Astrocyte of the cerebellum (primary cell): ENCODE measurements at regions not wholly inside any gene's neighbourhood (a gene's known extent, or its start where the extent isn't known, plus 50 kb on each side); places are given as distances from the start of the nearest gene placed in this dataset.

Source experiments
- DNase-seq: peaks from one replicate; pipeline ENCODE4 v3.0.0-alpha.2; 2011; ENCODE audit warnings: low read depth
- H3K4me3 ChIP-seq: 2 replicates; pipeline ENCODE4 v1.5.1; 2011; ENCODE audit warnings: mild to moderate bottlenecking, low read depth, low read length, moderate library complexity
- CTCF ChIP-seq: IDR thresholded peaks from 2 replicates; pipeline ENCODE4 v1.5.1; 2012; ENCODE audit warnings: low read length, low read depth, moderate library complexity, mild to moderate bottlenecking; ENCODE audit errors: missing control alignments
- in situ Hi-C: cut with HindIII; loops from 2 replicates; pipeline ENCODE4 v1.10.0; 2017; ENCODE audit warnings: low sequenced_read_pairs

- H3K4me3 ChIP-seq, result no peak overlapping the region
- in situ Hi-C loops, result no loop called here
- DNase-seq, result no peak
- no peak for TF ChIP-seq CTCF
These were observed 184.7 kb downstream of the TBX5 start for GRCh38 chr12:114221136-114221833.

GRCh38 chr12:114220311-114220710, 185.6 kb downstream of the TBX5 start:
- no peak overlapping the region for H3K4me3 ChIP-seq
- in situ Hi-C loops, result no loop called here
- no peak for DNase-seq
- TF ChIP-seq CTCF, result no peak

GRCh38 chr12:114218136-114218535, 187.8 kb downstream of the TBX5 start:
- DNase-seq, result no peak
- TF ChIP-seq CTCF, result no peak
- in situ Hi-C loops, result no loop called here
- no peak overlapping the region for H3K4me3 ChIP-seq

GRCh38 chr12:114215746-114216145, 190.2 kb downstream of the TBX5 start:
- in situ Hi-C loops, result no loop called here
- TF ChIP-seq CTCF, result no peak
- DNase-seq, result no peak
- no peak overlapping the region for H3K4me3 ChIP-seq

- no peak overlapping the region for H3K4me3 ChIP-seq
- no peak for DNase-seq
- in situ Hi-C loops, result no loop called here
- no peak for TF ChIP-seq CTCF
These were observed 192.8 kb downstream of the TBX5 start for GRCh38 chr12:114213055-114213581.

GRCh38 chr12:114209861-114210260, 196.1 kb downstream of the TBX5 start:
- no peak overlapping the region for H3K4me3 ChIP-seq
- TF ChIP-seq CTCF, result no peak
- in situ Hi-C loops, result no loop called here
- DNase-seq, result no peak
